Nephron (organoid): ENCODE measurements at regions not wholly inside any gene's neighbourhood (a gene's known extent, or its start where the extent isn't known, plus 50 kb on each side); places are given as distances from the start of the nearest gene placed in this dataset.

Experiments
- H3K27ac Mint-ChIP-seq, 3 experiments: 2 replicates each; pipeline ENCODE4 v1.8.0; 2020; ENCODE audit warnings: mixed read lengths in 3 of 3, mild to moderate bottlenecking in 2 of 3, moderate library complexity in 1 of 3
- H3K27me3 Mint-ChIP-seq: 2 replicates; pipeline ENCODE4 v1.8.0; 2021; ENCODE audit warnings: low read depth, mild to moderate bottlenecking, moderate library complexity, mixed read lengths
- H3K36me3 Mint-ChIP-seq: 2 replicates; pipeline ENCODE4 v1.8.0; 2020; ENCODE audit warnings: low read depth, mixed read lengths
- H3K4me1 Mint-ChIP-seq: 2 replicates; pipeline ENCODE4 v1.8.0; 2020; ENCODE audit warnings: mixed read lengths
- H3K4me3 Mint-ChIP-seq, 3 experiments: 2 replicates each; pipeline ENCODE4 v1.8.0; 2020; ENCODE audit warnings: mild to moderate bottlenecking in 3 of 3, mixed read lengths in 3 of 3, moderate library complexity in 2 of 3
- H3K9me3 Mint-ChIP-seq: 2 replicates; pipeline ENCODE4 v1.8.0; 2020; ENCODE audit warnings: mixed read lengths
- TF ChIP-seq, protein P1 (sequence below), 3 experiments: fragments of 200-600 bp; sonication (generic); IDR thresholded peaks; one replicate each; pipeline ENCODE4 v1.5.0; 2021; ENCODE audit warnings: antibody characterized with exemption in 3 of 3; ENCODE audit not compliant: unreplicated experiment in 3 of 3

GRCh38 chr2:81238462-81238861 lies 933.9 kb upstream of the LRRTM1 start:
- H3K36me3 Mint-ChIP-seq, result no peaks in the 10 kb centered on the region
- H3K27me3 Mint-ChIP-seq, result no peaks in the 10 kb centered on the region
- H3K4me3 Mint-ChIP-seq, result no peak overlapping the region
- no peaks in the 10 kb centered on the region for H3K9me3 Mint-ChIP-seq
- no peak overlapping the region for H3K27ac Mint-ChIP-seq
- H3K4me1 Mint-ChIP-seq, result no peaks in the 10 kb centered on the region
- TF ChIP-seq, protein P1, sequence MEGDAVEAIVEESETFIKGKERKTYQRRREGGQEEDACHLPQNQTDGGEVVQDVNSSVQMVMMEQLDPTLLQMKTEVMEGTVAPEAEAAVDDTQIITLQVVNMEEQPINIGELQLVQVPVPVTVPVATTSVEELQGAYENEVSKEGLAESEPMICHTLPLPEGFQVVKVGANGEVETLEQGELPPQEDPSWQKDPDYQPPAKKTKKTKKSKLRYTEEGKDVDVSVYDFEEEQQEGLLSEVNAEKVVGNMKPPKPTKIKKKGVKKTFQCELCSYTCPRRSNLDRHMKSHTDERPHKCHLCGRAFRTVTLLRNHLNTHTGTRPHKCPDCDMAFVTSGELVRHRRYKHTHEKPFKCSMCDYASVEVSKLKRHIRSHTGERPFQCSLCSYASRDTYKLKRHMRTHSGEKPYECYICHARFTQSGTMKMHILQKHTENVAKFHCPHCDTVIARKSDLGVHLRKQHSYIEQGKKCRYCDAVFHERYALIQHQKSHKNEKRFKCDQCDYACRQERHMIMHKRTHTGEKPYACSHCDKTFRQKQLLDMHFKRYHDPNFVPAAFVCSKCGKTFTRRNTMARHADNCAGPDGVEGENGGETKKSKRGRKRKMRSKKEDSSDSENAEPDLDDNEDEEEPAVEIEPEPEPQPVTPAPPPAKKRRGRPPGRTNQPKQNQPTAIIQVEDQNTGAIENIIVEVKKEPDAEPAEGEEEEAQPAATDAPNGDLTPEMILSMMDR (IDR thresholded peaks at IDR 0.05; ENCODE audit: unreplicated experiment in 3 of 3), result no peak

DNA sequence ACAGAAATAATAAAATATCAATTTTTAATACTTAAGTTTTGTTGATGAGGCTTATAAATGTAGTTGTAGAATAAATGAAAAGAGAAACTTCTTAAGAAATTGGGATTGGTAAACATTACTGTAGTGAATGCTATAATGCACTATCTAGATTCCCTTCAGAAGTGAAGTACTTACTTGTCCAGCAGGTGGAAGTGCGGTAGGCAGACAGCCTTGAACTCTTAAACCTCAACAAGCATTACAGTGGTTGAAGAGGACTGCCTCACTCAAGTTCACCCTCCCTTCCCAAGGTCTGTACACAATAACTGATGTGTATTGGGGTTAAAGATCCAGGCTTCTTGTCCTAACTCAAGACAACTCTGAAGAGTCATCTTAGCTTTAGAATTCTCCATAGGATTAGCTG lies 931.0 kb upstream of the LRRTM1 start:
- Mint-ChIP-seq H3K4me1 (no peaks in the 10 kb centered on the region), H3K27ac (no peak overlapping the region), H3K4me3 (no peak overlapping the region), H3K9me3 (no peaks in the 10 kb centered on the region), H3K36me3 (no peaks in the 10 kb centered on the region), H3K27me3 (no peaks in the 10 kb centered on the region)
- TF ChIP-seq, protein P1 (IDR thresholded peaks at IDR 0.05; ENCODE audit: unreplicated experiment in 3 of 3), result no peak

DNA sequence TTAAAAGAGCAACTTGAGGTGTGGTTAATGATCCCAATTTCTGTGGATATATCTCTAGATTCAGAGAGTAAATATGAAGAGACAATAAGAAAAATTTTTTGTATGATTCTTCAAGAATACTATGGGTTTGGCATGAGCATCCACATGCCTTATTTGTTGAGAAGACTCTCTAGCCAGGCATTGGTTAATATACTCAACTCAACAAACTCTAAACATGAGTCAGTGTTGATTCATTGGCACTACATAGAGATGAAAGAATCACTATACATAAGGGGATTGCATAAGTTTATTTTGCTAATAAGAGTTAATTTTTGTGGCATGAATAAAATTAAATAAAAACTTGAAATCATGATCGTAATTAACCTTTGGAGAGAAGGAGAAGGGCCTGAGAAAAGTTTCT lies 930.2 kb upstream of the LRRTM1 start:
- TF ChIP-seq, protein P1 (IDR thresholded peaks at IDR 0.05; ENCODE audit: unreplicated experiment in 3 of 3), result no peak
- H3K27ac Mint-ChIP-seq, result no peak overlapping the region
- no peaks in the 10 kb centered on the region for H3K9me3 Mint-ChIP-seq
- H3K27me3 Mint-ChIP-seq, result no peaks in the 10 kb centered on the region
- no peak overlapping the region for H3K4me3 Mint-ChIP-seq
- H3K36me3 Mint-ChIP-seq, result no peaks in the 10 kb centered on the region
- no peaks in the 10 kb centered on the region for H3K4me1 Mint-ChIP-seq

DNA sequence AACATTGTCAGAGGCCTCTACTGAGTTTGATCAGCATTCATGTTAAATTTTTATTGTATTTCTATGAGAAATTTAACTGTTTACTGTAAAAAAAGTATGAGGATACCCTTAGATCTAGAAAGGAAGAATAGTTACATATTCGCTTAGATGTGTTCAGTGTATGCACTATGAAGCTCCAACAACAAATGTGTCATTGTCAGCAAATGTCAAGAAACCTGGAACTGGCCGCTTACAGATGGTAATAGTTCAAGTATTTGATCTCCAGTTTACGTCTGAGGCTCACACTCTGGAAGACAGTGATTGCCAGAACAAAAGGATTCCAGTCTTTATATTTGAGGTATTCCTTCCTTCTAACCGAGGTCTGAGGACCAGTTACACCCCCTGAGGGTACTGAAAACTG lies 921.2 kb upstream of the LRRTM1 start:
- H3K27ac Mint-ChIP-seq, result no peak overlapping the region
- H3K36me3 Mint-ChIP-seq, result no peaks in the 10 kb centered on the region
- no peaks in the 10 kb centered on the region for H3K27me3 Mint-ChIP-seq
- no peaks in the 10 kb centered on the region for H3K9me3 Mint-ChIP-seq
- TF ChIP-seq, protein P1 (IDR thresholded peaks at IDR 0.05; ENCODE audit: unreplicated experiment in 3 of 3), result no peak
- H3K4me1 Mint-ChIP-seq, result no peaks in the 10 kb centered on the region
- no peak overlapping the region for H3K4me3 Mint-ChIP-seq

GRCh38 chr2:81213598-81213997 lies 909.0 kb upstream of the LRRTM1 start:
- Mint-ChIP-seq H3K9me3 (peaks cover 10% of the 10 kb centered on the region), H3K27ac (no peak overlapping the region), H3K36me3 (no peaks in the 10 kb centered on the region), H3K4me3 (no peak overlapping the region), H3K27me3 (no peaks in the 10 kb centered on the region), H3K4me1 (no peaks in the 10 kb centered on the region)
- TF ChIP-seq, protein P1 (IDR thresholded peaks at IDR 0.05; ENCODE audit: unreplicated experiment in 3 of 3), result no peak

GRCh38 chr2:81206216-81206615 lies 901.7 kb upstream of the LRRTM1 start:
- Mint-ChIP-seq H3K4me1 (no peaks in the 10 kb centered on the region), H3K4me3 (no peak overlapping the region), H3K27ac (no peak overlapping the region), H3K27me3 (no peaks in the 10 kb centered on the region), H3K9me3 (peaks cover 17% of the 10 kb centered on the region), H3K36me3 (no peaks in the 10 kb centered on the region)
- TF ChIP-seq, protein P1 (IDR thresholded peaks at IDR 0.05; ENCODE audit: unreplicated experiment in 3 of 3), result no peak
